ENCODE measurements at regions not wholly inside any gene's neighbourhood (a gene's known extent, or its start where the extent isn't known, plus 50 kb on each side); places are given as distances from the start of the nearest gene placed in this dataset.
A peak's percentile ranks its signal among the peaks of the same experiment; 100 is the strongest.

DNA sequence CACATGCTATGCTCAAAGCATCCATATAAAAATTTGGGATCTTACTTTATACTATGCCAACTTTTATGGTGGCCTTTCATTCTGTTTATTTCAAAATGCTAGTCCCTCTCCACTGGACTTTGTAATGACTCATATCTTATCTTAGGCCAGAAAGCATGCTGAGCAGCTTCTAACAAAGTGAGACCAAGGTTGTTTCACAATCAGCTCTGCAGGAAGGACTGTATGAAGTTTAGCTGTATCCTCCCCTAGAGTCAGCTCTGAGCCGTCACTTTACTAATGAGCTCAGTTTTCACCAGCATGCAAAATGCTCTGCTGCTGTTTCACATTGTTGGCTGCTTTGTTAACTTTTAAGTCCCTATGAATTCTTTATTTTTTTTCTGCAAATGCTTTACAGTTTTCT lies 1608.8 kb downstream of the OLFM4 start:
- no peak overlapping the region for H3K4me3 ChIP-seq (ENCODE audit: low read length in 3 of 3)
- TF ChIP-seq CTCF (IDR thresholded peaks at IDR 0.05; ENCODE audit: borderline replicate concordance, extremely low read depth, insufficient read depth), result no peak
- intact Hi-C loops (cut with DNase I), result no loop called here
- no peaks in the 10 kb centered on the region for H3K27me3 ChIP-seq (ENCODE audit: control insufficient read depth, insufficient read depth, low read length)
- H3K9ac ChIP-seq (ENCODE audit: low read length in 3 of 3), result no peak overlapping the region
- H3K4me1 ChIP-seq (ENCODE audit: control insufficient read depth in 2 of 3, insufficient read depth in 2 of 3, low read depth in 1 of 3, low read length in 3 of 3), result no peaks in the 10 kb centered on the region
- H3K27ac ChIP-seq (ENCODE audit: low read depth in 2 of 2, low read length in 2 of 2), result no peak overlapping the region
- DNase-seq, result peak in 2 of 5 donors; percentile 4 to 12
- FAIRE-seq, result no peak
- H3K36me3 ChIP-seq (ENCODE audit: control insufficient read depth in 2 of 3, insufficient read depth in 3 of 3, low read length in 3 of 3), result no peaks in the 10 kb centered on the region
- H3K9me3 ChIP-seq (ENCODE audit: control insufficient read depth in 2 of 3, insufficient read depth in 1 of 3, low read length in 3 of 3), result no peaks in the 10 kb centered on the region

DNA sequence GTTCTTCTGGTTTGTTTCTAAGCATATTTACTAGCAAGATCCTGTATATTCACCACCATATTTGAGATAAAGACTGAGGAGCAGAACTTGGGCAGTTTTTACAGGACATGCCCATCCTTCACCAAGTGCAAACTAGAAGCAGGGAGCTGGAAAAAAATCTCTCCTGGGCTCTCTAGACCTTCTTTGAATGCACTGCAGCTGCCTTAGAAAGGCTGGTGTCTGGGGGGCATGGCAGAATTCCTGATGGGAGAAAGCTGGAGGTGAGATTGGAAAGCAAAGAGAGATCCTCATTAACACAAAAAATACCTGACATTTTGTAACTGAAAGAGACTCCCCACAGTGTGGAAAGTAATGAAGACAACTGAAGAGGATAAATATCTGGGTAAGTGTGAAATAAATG lies 1612.1 kb downstream of the OLFM4 start:
- no peak for TF ChIP-seq CTCF (IDR thresholded peaks at IDR 0.05; ENCODE audit: borderline replicate concordance, extremely low read depth, insufficient read depth)
- intact Hi-C loops (cut with DNase I), result no loop called here

GRCh38 chr13:54643863-54644262 lies 1615.2 kb downstream of the OLFM4 start:
- FAIRE-seq, result no peak
- intact Hi-C loops (cut with DNase I), result no loop called here
- no peaks in the 10 kb centered on the region for H3K4me1 ChIP-seq (ENCODE audit: control insufficient read depth in 2 of 3, insufficient read depth in 2 of 3, low read depth in 1 of 3, low read length in 3 of 3)
- H3K36me3 ChIP-seq (ENCODE audit: control insufficient read depth in 2 of 3, insufficient read depth in 3 of 3, low read length in 3 of 3), result no peaks in the 10 kb centered on the region
- no peak for TF ChIP-seq CTCF (IDR thresholded peaks at IDR 0.05; ENCODE audit: borderline replicate concordance, extremely low read depth, insufficient read depth)
- no peak overlapping the region for H3K4me3 ChIP-seq (ENCODE audit: low read length in 3 of 3)
- H3K27ac ChIP-seq (ENCODE audit: low read depth in 2 of 2, low read length in 2 of 2), result no peak overlapping the region
- H3K9me3 ChIP-seq (ENCODE audit: control insufficient read depth in 2 of 3, insufficient read depth in 1 of 3, low read length in 3 of 3), result no peaks in the 10 kb centered on the region
- no peak overlapping the region for H3K9ac ChIP-seq (ENCODE audit: low read length in 3 of 3)
- DNase-seq, result no peak
- no peaks in the 10 kb centered on the region for H3K27me3 ChIP-seq (ENCODE audit: control insufficient read depth, insufficient read depth, low read length)

More for the DNA sequence above, 1612.1 kb downstream of the OLFM4 start:
- H3K4me3 ChIP-seq (ENCODE audit: low read length in 3 of 3), result no peak overlapping the region
- no peaks in the 10 kb centered on the region for H3K36me3 ChIP-seq (ENCODE audit: control insufficient read depth in 2 of 3, insufficient read depth in 3 of 3, low read length in 3 of 3)
- no peaks in the 10 kb centered on the region for H3K9me3 ChIP-seq (ENCODE audit: control insufficient read depth in 2 of 3, insufficient read depth in 1 of 3, low read length in 3 of 3)
- no peaks in the 10 kb centered on the region for H3K4me1 ChIP-seq (ENCODE audit: control insufficient read depth in 2 of 3, insufficient read depth in 2 of 3, low read depth in 1 of 3, low read length in 3 of 3)
- DNase-seq (no peak), FAIRE-seq (no peak)
- H3K27me3 ChIP-seq (ENCODE audit: control insufficient read depth, insufficient read depth, low read length), result no peaks in the 10 kb centered on the region
- no peak overlapping the region for H3K27ac ChIP-seq (ENCODE audit: low read depth in 2 of 2, low read length in 2 of 2)
- H3K9ac ChIP-seq (ENCODE audit: low read length in 3 of 3), result no peak overlapping the region

- Histone ChIP-seq H3K9ac (ENCODE audit: low read length in 3 of 3) (no peak overlapping the region), H3K27ac (ENCODE audit: low read depth in 2 of 2, low read length in 2 of 2) (no peak overlapping the region), H3K36me3 (ENCODE audit: control insufficient read depth in 2 of 3, insufficient read depth in 3 of 3, low read length in 3 of 3) (no peaks in the 10 kb centered on the region), H3K27me3 (ENCODE audit: control insufficient read depth, insufficient read depth, low read length) (no peaks in the 10 kb centered on the region), H3K4me1 (ENCODE audit: control insufficient read depth in 2 of 3, insufficient read depth in 2 of 3, low read depth in 1 of 3, low read length in 3 of 3) (no peaks in the 10 kb centered on the region), H3K9me3 (ENCODE audit: control insufficient read depth in 2 of 3, insufficient read depth in 1 of 3, low read length in 3 of 3) (no peaks in the 10 kb centered on the region), H3K4me3 (ENCODE audit: low read length in 3 of 3) (no peak overlapping the region)
- no peak for TF ChIP-seq CTCF (IDR thresholded peaks at IDR 0.05; ENCODE audit: borderline replicate concordance, extremely low read depth, insufficient read depth)
- intact Hi-C loops (cut with DNase I), result no loop called here
- DNase-seq (no peak), FAIRE-seq (no peak)
Measured at GRCh38 chr13:54647275-54647674, 1618.7 kb downstream of the OLFM4 start.

Measured in kidney (tissue), 13 donors.